Tibial nerve (tissue), 3 donors: ENCODE measurements at regions not wholly inside any gene's neighbourhood (a gene's known extent, or its start where the extent isn't known, plus 50 kb on each side); places are given as distances from the start of the nearest gene placed in this dataset.

Source experiments
- CTCF ChIP-seq, 5 experiments: fragments of 200-600 bp in 3 of 5; fragments of 450-650 bp in 2 of 5; sonication (generic) in 3 of 5; IDR thresholded peaks; one replicate each; pipeline ENCODE4 v1.5.1; 2016 to 2019; ENCODE audit warnings: antibody characterized with exemption in 5 of 5, mild to moderate bottlenecking in 3 of 5, moderate library complexity in 2 of 5
- POLR2A ChIP-seq, 2 donors: fragments of 450-650 bp; IDR thresholded peaks; one replicate each; pipeline ENCODE4 v1.6.1; 2017; ENCODE audit warnings: antibody characterized with exemption in 2 of 2, mild to moderate bottlenecking in 2 of 2, moderate library complexity in 2 of 2

GRCh38 chr1:95655321-95656020, 421.5 kb downstream of the RWDD3 start:
- TF ChIP-seq CTCF (IDR thresholded peaks at IDR 0.05) (no peak), POLR2A (IDR thresholded peaks at IDR 0.05) (no peak)
